PC-3 (cell line): ENCODE measurements at regions not wholly inside any gene's neighbourhood (a gene's known extent, or its start where the extent isn't known, plus 50 kb on each side); places are given as distances from the start of the nearest gene placed in this dataset.

Experiments used
- ATAC-seq: fragments of 200-7000 bp; cut with Tn5 transposase; 2 replicates; pipeline ENCODE4 v1.9.1; 2020; ENCODE audit warnings: mild to moderate bottlenecking, moderate library complexity
- BruUV-seq: library from RNA; stranded (reverse); fragments of 400-500 nt; replicated peaks from 2 replicates; lab custom pipeline; 2021; lab: Mats Ljungman, UMichigan
- CTCF ChIA-PET: fragments of 300-600 bp; sonication (Branson Sonifier 250); formaldehyde crosslinking; loops from one replicate; lab custom pipeline; 2022; ENCODE audit warnings: antibody characterized with exemption; lab: Charles Lee
- POLR2A ChIA-PET: fragments of 300-600 bp; sonication (Branson Sonifier 250); formaldehyde crosslinking; loops from one replicate; lab custom pipeline; 2022; ENCODE audit warnings: antibody characterized with exemption; ENCODE audit not compliant: unreplicated experiment; lab: Charles Lee
- DNase-seq: peaks from one replicate; pipeline ENCODE4 v3.0.0-alpha.2; 2015
- H2AFZ ChIP-seq: fragments of 300-600 bp; sonication (generic); 2 replicates; pipeline ENCODE4 v1.6.0; 2016; ENCODE audit warnings: antibody characterized with exemption, low read length
- H3F3A ChIP-seq: fragments of 300-600 bp; sonication (generic); one replicate; pipeline ENCODE4 v1.6.0; 2017; ENCODE audit warnings: antibody characterized with exemption, low read length, control low read depth, mild to moderate bottlenecking; ENCODE audit not compliant: unreplicated experiment
- H3K27ac ChIP-seq: fragments of 300-600 bp; sonication (generic); 2 replicates; pipeline ENCODE4 v1.5.1; 2016; ENCODE audit warnings: mild to moderate bottlenecking, low read length
- H3K27me3 ChIP-seq: fragments of 300-600 bp; sonication (generic); 2 replicates; pipeline ENCODE4 v1.6.1; 2016; ENCODE audit warnings: low read length, mixed read lengths
- H3K36me3 ChIP-seq: fragments of 300-600 bp; sonication (generic); 2 replicates; pipeline ENCODE4 v1.6.1; 2016; ENCODE audit warnings: low read depth, mixed run types, low read length, mixed read lengths
- H3K4me1 ChIP-seq: fragments of 300-600 bp; sonication (generic); 2 replicates; pipeline ENCODE4 v1.5.1; 2016; ENCODE audit warnings: low read length; ENCODE audit not compliant: insufficient read depth
- H3K4me2 ChIP-seq: fragments of 300-600 bp; sonication (generic); 2 replicates; pipeline ENCODE4 v1.6.0; 2016; ENCODE audit warnings: low read length
- H3K4me3 ChIP-seq: fragments of 300-600 bp; sonication (generic); 2 replicates; pipeline ENCODE4 v1.5.1; 2016; ENCODE audit warnings: mild to moderate bottlenecking, low read length, mixed read lengths
- H3K79me2 ChIP-seq: fragments of 300-600 bp; sonication (generic); 2 replicates; pipeline ENCODE4 v1.6.1; 2017; ENCODE audit warnings: low read length, mixed read lengths
- H3K9ac ChIP-seq: fragments of 300-600 bp; sonication (generic); 2 replicates; pipeline ENCODE4 v1.6.0; 2016; ENCODE audit warnings: mild to moderate bottlenecking, low read length
- H3K9me2 ChIP-seq: fragments of 300-600 bp; sonication (generic); replicated peaks from 2 replicates; pipeline ENCODE4 v1.6.1; 2016; ENCODE audit warnings: mixed run types, low read length, mixed read lengths
- H3K9me3 ChIP-seq: fragments of 300-600 bp; sonication (generic); 2 replicates; pipeline ENCODE4 v1.6.1; 2016; ENCODE audit warnings: low read length, mixed read lengths
- H4K20me1 ChIP-seq: fragments of 300-600 bp; sonication (generic); 2 replicates; pipeline ENCODE4 v1.6.1; 2016; ENCODE audit warnings: low read length, mixed read lengths
- CTCF ChIP-seq: fragments of 300-600 bp; sonication (generic); conservative IDR thresholded peaks from 2 replicates; pipeline ENCODE4 v1.5.1; 2017; ENCODE audit warnings: antibody characterized with exemption, low read depth, mild to moderate bottlenecking, low read length
- EZH2 ChIP-seq: fragments of 300-600 bp; sonication (generic); IDR thresholded peaks from one replicate; pipeline ENCODE4 v1.6.1; 2017; ENCODE audit warnings: antibody characterized with exemption, mild to moderate bottlenecking, low read length; ENCODE audit not compliant: unreplicated experiment
- EZH2phosphoT487 ChIP-seq: fragments of 300-600 bp; sonication (generic); IDR thresholded peaks from 2 replicates; pipeline ENCODE4 v1.6.1; 2018; ENCODE audit warnings: mild to moderate bottlenecking, antibody characterized with exemption, low read length, borderline replicate concordance
- intact Hi-C: fragments of 100-400 bp; cut with micrococcal nuclease; formaldehyde crosslinking; loops from 2 replicates; pipeline ENCODE4 v1.9.0; 2023

- H3K27me3 ChIP-seq, result no peaks in the 10 kb centered on the region
- H3K4me1 ChIP-seq, result no peaks in the 10 kb centered on the region
- no peak overlapping the region for H3K27ac ChIP-seq
- no peak overlapping the region for H3K4me2 ChIP-seq
- H3K9me2 ChIP-seq, result no peaks in the 10 kb centered on the region
- DNase-seq (no peak), ATAC-seq (no peak)
- no peaks in the 10 kb centered on the region for H3K79me2 ChIP-seq
- CTCF ChIA-PET, result no interaction called here
- no peaks in the 10 kb centered on the region for H3K36me3 ChIP-seq
- TF ChIP-seq CTCF, result no peak
- no peak for TF ChIP-seq EZH2
- TF ChIP-seq EZH2phosphoT487, result no peak
- H3K9me3 ChIP-seq, result no peaks in the 10 kb centered on the region
- POLR2A ChIA-PET, result no interaction called here
- no peaks in the 10 kb centered on the region for H4K20me1 ChIP-seq
- no TSS peak for BruUV-seq
- H3K9ac ChIP-seq, result no peak overlapping the region
- no peak overlapping the region for H3K4me3 ChIP-seq
- intact Hi-C loops, result no loop called here
- no peaks in the 10 kb centered on the region for H3F3A ChIP-seq
- no peak overlapping the region for H2AFZ ChIP-seq
These were observed 320.5 kb downstream of the MIAT start for GRCh38 chr22:26977741-26978376.

GRCh38 chr22:26979294-26979693 lies 321.9 kb downstream of the MIAT start:
- BruUV-seq, result no TSS peak
- ATAC-seq, result no peak
- no peaks in the 10 kb centered on the region for H3K9me2 ChIP-seq

More at GRCh38 chr22:26979294-26979693, 321.9 kb downstream of the MIAT start:
- Histone ChIP-seq H3K79me2 (no peaks in the 10 kb centered on the region), H4K20me1 (no peaks in the 10 kb centered on the region), H3K27ac (no peak overlapping the region), H2AFZ (no peak overlapping the region), H3K9ac (no peak overlapping the region), H3K36me3 (no peaks in the 10 kb centered on the region), H3K4me3 (no peak overlapping the region), H3K9me3 (no peaks in the 10 kb centered on the region), H3K4me1 (no peaks in the 10 kb centered on the region), H3K4me2 (no peak overlapping the region), H3F3A (no peaks in the 10 kb centered on the region), H3K27me3 (no peaks in the 10 kb centered on the region)
- TF ChIP-seq EZH2phosphoT487, result no peak
- TF ChIP-seq EZH2, result no peak
- no peak for TF ChIP-seq CTCF
- intact Hi-C loops, result no loop called here
- no peak for DNase-seq
- POLR2A ChIA-PET, result no interaction called here
- CTCF ChIA-PET, result no interaction called here
